Parathyroid adenoma (tissue), 2 donors: ENCODE measurements at regions not wholly inside any gene's neighbourhood (a gene's known extent, or its start where the extent isn't known, plus 50 kb on each side); places are given as distances from the start of the nearest gene placed in this dataset.

Source experiments
- H2AFZ ChIP-seq: fragments of 300-600 bp; sonication (generic); one replicate; pipeline ENCODE4 v1.7.0; 2017; ENCODE audit warnings: antibody characterized with exemption, mild to moderate bottlenecking
- H3K27ac ChIP-seq: fragments of 300-600 bp; sonication (generic); one replicate; pipeline ENCODE4 v1.7.0; 2017
- H3K27me3 ChIP-seq: fragments of 300-600 bp; sonication (generic); one replicate; pipeline ENCODE4 v1.7.0; 2017; ENCODE audit warnings: low read length; ENCODE audit not compliant: control insufficient read depth, insufficient read depth
- H3K36me3 ChIP-seq: fragments of 300-600 bp; sonication (generic); one replicate; pipeline ENCODE4 v1.7.0; 2017; ENCODE audit warnings: low read length; ENCODE audit not compliant: control insufficient read depth, insufficient read depth
- H3K4me1 ChIP-seq: fragments of 300-600 bp; sonication (generic); one replicate; pipeline ENCODE4 v1.7.0; 2017; ENCODE audit warnings: control low read depth
- H3K4me2 ChIP-seq: fragments of 300-600 bp; sonication (generic); one replicate; pipeline ENCODE4 v1.7.0; 2017; ENCODE audit warnings: low read length
- H3K4me3 ChIP-seq: fragments of 300-600 bp; sonication (generic); one replicate; pipeline ENCODE4 v1.7.0; 2017; ENCODE audit warnings: low read depth, low read length
- H3K79me2 ChIP-seq: fragments of 300-600 bp; sonication (generic); one replicate; pipeline ENCODE4 v1.7.0; 2017; ENCODE audit warnings: control low read depth
- H3K9ac ChIP-seq: fragments of 300-600 bp; sonication (generic); one replicate; pipeline ENCODE4 v1.7.0; 2017; ENCODE audit warnings: mild to moderate bottlenecking
- H3K9me3 ChIP-seq: fragments of 300-600 bp; sonication (generic); one replicate; pipeline ENCODE4 v1.7.0; 2017; ENCODE audit warnings: low read length; ENCODE audit not compliant: control insufficient read depth
- CTCF ChIP-seq: fragments of 300-600 bp; sonication (generic); IDR thresholded peaks from one replicate; pipeline ENCODE4 v1.7.0; 2017; ENCODE audit warnings: antibody characterized with exemption, mild to moderate bottlenecking
- donor health status: primary hyperparathyroidism.

- H3K27me3 ChIP-seq = no peaks in the 10 kb centered on the region
- H2AFZ ChIP-seq = no peak overlapping the region
- no peaks in the 10 kb centered on the region for H3K36me3 ChIP-seq
- H3K4me1 ChIP-seq = no peaks in the 10 kb centered on the region
- H3K79me2 ChIP-seq = no peaks in the 10 kb centered on the region
- TF ChIP-seq CTCF = no peak
- peaks cover 3% of the 10 kb centered on the region for H3K9me3 ChIP-seq
- no peak overlapping the region for H3K4me2 ChIP-seq
- H3K4me3 ChIP-seq = no peak overlapping the region
- H3K9ac ChIP-seq = no peak overlapping the region
- no peak overlapping the region for H3K27ac ChIP-seq
Observed at GRCh38 chr2:49585921-49586320, 431.6 kb upstream of the FSHR start.

- no peak overlapping the region for H2AFZ ChIP-seq
- no peaks in the 10 kb centered on the region for H3K36me3 ChIP-seq
- H3K9me3 ChIP-seq = no peaks in the 10 kb centered on the region
- no peak overlapping the region for H3K4me3 ChIP-seq
- no peak overlapping the region for H3K27ac ChIP-seq
- H3K4me2 ChIP-seq = no peak overlapping the region
- no peaks in the 10 kb centered on the region for H3K4me1 ChIP-seq
- H3K27me3 ChIP-seq = no peaks in the 10 kb centered on the region
- H3K9ac ChIP-seq = no peak overlapping the region
- H3K79me2 ChIP-seq = no peaks in the 10 kb centered on the region
- no peak for TF ChIP-seq CTCF
Observed at GRCh38 chr2:49582946-49583345, 428.6 kb upstream of the FSHR start.

DNA sequence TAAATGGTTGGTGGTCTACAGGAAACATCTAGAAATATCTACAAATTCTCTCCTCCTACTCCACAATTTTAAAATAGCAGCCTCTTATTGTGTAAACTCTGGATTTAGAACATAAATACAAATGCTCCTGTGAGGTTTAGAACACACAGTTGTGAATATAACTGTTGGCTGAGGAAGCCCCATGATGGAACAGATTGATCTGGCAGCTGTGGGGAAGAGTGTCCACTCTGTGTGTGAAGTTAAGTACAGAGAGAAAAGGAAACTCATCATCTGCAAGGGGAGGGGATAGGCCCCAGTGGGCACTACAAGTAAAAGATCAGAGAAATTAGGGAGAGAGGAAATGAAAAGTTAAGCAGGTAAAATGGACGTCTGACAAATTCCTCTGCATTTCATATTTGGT, 422.7 kb upstream of the FSHR start:
- Histone ChIP-seq H3K9me3 (no peaks in the 10 kb centered on the region), H3K4me2 (no peak overlapping the region)
- TF ChIP-seq CTCF = no peak

DNA sequence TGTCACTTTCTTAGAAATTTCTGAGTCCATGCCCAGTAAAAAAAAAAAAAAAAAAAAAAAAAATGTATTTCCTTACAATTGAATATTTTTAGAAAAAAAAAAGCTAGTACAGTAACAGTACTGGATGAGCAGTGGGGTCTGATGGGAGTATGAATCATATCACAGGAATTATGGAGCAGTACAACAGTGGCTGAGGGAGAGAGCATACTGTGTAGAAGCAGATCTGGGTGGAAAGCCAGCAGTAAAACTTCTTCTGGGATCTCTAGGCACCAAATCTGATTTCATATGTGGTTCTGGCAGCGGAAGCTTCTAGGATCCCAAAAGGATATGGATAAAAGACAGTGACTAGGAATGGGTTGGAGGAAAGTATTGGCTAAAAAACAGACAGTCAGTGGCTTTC, 414.9 kb upstream of the FSHR start:
- Histone ChIP-seq H3K9ac (no peak overlapping the region), H3K79me2 (no peaks in the 10 kb centered on the region), H2AFZ (no peak overlapping the region), H3K4me3 (no peak overlapping the region), H3K9me3 (no peaks in the 10 kb centered on the region), H3K27me3 (no peaks in the 10 kb centered on the region), H3K4me2 (no peak overlapping the region), H3K4me1 (no peaks in the 10 kb centered on the region), H3K27ac (no peak overlapping the region), H3K36me3 (no peaks in the 10 kb centered on the region)
- TF ChIP-seq CTCF = no peak

More for the DNA sequence above, 422.7 kb upstream of the FSHR start:
- no peak overlapping the region for H3K9ac ChIP-seq
- no peak overlapping the region for H2AFZ ChIP-seq
- H3K4me3 ChIP-seq = no peak overlapping the region
- no peak overlapping the region for H3K27ac ChIP-seq
- no peaks in the 10 kb centered on the region for H3K79me2 ChIP-seq
- no peaks in the 10 kb centered on the region for H3K4me1 ChIP-seq
- H3K27me3 ChIP-seq = no peaks in the 10 kb centered on the region
- H3K36me3 ChIP-seq = no peaks in the 10 kb centered on the region

DNA sequence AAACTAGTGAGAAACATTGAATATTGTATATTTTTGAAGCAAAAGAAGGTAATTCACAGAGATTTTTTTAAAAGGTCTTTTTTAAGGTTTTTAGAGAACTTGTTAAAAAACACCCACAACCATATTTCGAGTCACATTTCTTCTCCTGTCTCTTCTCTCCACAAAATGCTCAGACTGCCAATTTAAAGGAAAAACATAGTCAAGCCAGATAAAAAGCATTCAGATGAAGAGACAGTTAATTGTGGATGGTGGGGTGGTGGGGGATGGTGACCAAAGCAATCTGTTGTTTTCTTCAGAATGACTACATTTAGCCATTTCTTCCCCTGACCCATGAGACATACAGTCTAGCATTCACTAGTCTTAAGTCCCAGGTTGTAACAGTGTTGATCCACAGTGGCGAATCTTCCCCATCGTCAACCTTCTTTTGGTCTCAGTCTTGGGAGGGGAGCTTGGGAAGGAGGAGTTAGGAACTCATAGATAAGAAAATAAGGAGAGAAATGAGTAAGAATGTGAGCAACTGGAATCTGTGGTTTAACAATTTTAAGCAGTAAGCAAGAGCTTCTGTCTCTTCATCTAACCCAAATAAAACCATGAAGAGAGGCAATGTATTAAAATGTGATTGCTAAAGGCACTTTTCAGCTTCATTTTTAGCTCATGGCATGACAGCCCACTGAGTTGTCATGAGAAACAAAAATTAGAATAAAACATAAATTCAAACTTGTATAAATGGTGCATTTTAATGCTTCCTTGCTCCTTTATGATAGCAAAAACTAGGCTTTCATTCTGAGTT, 413.7 kb upstream of the FSHR start:
- no peak overlapping the region for H2AFZ ChIP-seq
- no peak overlapping the region for H3K27ac ChIP-seq
- no peaks in the 10 kb centered on the region for H3K4me1 ChIP-seq
- no peak overlapping the region for H3K9ac ChIP-seq
- TF ChIP-seq CTCF = no peak
- no peaks in the 10 kb centered on the region for H3K9me3 ChIP-seq
- no peaks in the 10 kb centered on the region for H3K79me2 ChIP-seq
- no peaks in the 10 kb centered on the region for H3K27me3 ChIP-seq
- H3K36me3 ChIP-seq = no peaks in the 10 kb centered on the region
- no peak overlapping the region for H3K4me2 ChIP-seq
- H3K4me3 ChIP-seq = no peak overlapping the region
